Stimulated activated CD8-positive, alpha-beta memory T cell treated with anti-CD3 and anti-CD28 coated beads, Interleukin-2, amount 100 ng/mL, for 48 hours (primary cell): ENCODE measurements at regions not wholly inside any gene's neighbourhood (a gene's known extent, or its start where the extent isn't known, plus 50 kb on each side); places are given as distances from the start of the nearest gene placed in this dataset.

Source experiments
- DNase-seq, 2 donors: peaks; one replicate each; pipeline ENCODE4 v3.0.0-alpha.2; 2020; ENCODE audit warnings: low read depth in 2 of 2

- no peak for DNase-seq
Measured at GRCh38 chr1:4964634-4965345, 310.4 kb downstream of the AJAP1 start.

DNA sequence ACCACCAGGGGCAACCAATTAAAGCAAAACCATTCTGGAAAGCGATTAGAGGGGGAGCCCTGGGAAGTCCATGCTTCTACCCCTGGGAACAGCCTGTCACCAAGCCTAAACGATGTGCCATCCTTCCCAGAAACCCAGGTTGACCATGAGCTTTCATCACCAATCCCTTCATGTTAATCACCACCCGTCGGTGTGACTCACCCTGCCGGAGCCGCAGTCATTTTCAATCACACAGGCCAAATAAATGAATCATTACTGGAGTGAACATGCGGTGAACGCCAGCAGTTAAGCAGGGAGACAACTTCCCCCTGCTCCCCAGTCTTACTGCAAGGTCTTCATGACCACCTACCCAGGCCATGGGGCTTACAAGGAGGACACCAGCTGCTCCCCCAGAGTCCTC lies 308.8 kb downstream of the AJAP1 start:
- no peak for DNase-seq

GRCh38 chr1:4962836-4963235 lies 308.4 kb downstream of the AJAP1 start:
- no peak for DNase-seq

DNA sequence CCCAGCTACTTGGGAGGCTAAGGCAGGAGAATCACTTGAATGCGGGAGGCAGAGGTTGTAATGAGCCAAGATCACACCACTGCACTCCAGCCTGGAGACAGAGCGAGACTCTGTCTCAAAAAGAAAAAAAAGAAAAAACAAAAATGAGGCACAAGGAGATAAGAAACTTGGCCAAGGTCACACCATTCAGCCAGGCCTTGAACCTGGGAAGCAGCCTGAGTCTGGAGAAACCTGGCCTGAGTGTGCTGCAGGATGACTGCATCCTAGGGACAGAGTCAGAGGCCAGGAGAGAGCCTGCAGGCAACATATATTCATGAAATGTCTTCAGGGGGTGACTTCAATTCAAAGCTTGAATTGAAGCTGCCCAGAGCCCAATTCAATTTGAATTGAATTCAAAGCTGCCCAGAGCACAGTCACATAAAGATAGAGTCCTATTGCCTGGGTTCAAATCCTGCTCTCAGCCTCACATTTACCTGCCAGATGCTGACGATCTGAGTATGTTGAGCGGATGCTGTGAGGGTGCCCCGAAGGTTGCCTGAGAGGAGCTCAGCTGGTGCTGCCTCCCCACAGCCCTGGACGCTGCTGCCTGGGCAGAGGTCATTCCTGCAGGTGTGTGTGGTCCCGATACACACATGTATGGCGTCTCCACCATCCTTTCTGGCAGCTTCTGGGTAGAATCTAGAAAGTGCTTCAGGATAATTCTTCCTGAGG lies 307.7 kb downstream of the AJAP1 start:
- no peak for DNase-seq

- no peak for DNase-seq
Measured at GRCh38 chr1:4960782-4961475, 306.5 kb downstream of the AJAP1 start.

- DNase-seq: no peak
Measured at GRCh38 chr1:4960336-4960735, 305.9 kb downstream of the AJAP1 start.

DNA sequence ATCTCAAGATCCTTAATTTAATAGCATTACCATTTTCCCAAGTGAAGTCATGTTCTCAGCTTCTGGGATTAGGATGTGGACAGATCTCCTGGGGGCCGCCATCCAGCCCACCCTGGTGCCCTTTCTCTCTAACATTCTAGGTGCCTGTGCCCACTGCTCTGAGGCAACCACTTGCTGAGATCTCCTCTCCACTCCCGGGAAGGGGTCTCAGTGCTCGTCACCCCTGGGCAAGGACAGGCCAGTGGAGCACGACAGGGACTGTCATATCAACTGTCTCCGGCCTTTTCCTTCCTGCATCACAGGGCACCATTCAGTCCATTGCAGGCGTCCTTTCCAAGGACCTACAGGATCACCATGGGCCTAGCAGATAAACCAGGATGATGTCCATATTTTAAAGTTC lies 304.8 kb downstream of the AJAP1 start:
- no peak for DNase-seq

- DNase-seq: no peak
Measured at GRCh38 chr1:4957027-4957426, 302.6 kb downstream of the AJAP1 start.

GRCh38 chr1:4954392-4954791 lies 300.0 kb downstream of the AJAP1 start:
- no peak for DNase-seq

DNA sequence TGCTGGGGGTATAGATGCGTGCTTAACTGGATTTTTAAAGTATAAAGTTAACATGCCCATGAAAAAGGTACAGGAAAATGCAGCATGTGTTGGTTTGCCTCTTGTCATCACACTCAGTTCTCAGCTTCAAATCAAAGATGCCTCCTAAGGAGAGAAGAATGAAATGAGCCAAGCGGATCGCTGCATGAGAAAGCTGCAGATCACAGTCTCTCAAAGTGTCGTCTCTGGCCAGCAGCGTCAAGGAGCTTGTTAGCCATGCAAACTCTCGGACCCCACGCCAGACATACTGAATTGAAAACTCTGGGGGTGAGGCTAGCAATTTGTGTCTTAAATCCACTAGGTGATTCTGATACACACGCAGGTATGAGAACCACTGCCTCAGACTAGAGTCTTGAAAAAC lies 297.2 kb downstream of the AJAP1 start:
- no peak for DNase-seq

DNA sequence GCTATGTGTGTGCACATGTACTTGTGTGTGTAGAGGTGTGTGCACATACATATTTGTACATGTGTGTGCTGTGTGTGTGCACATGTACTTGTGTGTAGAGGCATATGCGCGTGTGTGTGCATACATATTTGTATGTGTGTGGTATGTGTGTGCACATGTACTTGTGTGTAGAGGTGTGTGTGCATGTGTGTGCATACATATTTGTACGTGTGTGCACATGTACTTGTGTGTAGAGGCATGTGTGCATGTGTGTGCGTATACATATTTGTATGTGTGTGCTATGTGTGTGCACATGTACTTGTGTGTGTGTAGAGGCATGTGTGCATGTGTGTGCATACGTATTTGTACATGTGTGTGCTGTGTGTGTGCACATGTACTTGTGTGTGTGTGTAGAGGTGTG lies 291.9 kb downstream of the AJAP1 start:
- DNase-seq: no peak

DNA sequence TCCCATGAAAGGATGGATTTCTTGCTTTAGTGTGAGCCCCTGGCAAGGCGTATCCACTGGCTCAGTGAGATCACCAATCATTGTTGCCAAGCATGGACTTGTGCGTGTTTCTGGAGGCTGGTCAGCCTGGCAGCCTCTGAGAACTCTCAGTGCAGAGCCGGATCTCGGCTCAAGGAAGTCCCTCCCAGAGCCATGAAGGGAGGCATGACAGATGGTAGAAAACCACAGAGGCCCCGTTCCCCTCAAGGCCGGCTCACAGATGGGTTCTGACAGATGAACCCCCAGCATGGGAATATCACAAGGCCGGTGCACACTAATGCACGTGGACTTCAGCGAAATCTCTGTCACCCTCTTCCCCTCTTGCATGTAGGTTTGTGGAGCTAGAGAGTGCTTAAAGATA lies 290.5 kb downstream of the AJAP1 start:
- no peak for DNase-seq

- DNase-seq: no peak
Measured at GRCh38 chr1:4944072-4944471, 289.7 kb downstream of the AJAP1 start.

- no peak for DNase-seq
Measured at GRCh38 chr1:4939266-4939665, 284.9 kb downstream of the AJAP1 start.

GRCh38 chr1:4937876-4938534 lies 283.6 kb downstream of the AJAP1 start:
- no peak for DNase-seq

GRCh38 chr1:4935807-4936206 lies 281.4 kb downstream of the AJAP1 start:
- DNase-seq: no peak

GRCh38 chr1:4933232-4933631 lies 278.8 kb downstream of the AJAP1 start:
- DNase-seq: no peak

- DNase-seq: no peak
Measured at GRCh38 chr1:4932311-4933030, 278.1 kb downstream of the AJAP1 start.

- DNase-seq: no peak
Measured at GRCh38 chr1:4931486-4931885, 277.1 kb downstream of the AJAP1 start.

DNA sequence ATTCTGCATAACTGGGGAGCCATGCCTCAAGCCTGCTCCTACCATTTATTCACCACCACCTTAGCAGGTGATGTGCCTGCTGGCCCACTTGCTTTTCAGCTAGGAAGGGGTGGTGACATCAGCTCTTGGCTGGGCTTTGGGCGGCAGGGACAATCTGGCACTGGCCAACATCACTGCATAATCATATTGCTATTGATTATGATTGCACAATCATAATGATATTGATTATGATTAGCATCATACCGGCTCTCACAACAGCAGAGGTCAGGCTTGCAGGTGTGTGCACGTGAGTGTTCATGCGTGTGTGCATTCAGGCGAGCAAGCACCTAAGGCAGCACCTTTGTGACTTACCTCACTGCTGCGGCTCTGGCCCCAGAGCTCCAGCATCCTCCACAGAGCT lies 273.8 kb downstream of the AJAP1 start:
- DNase-seq: no peak

DNA sequence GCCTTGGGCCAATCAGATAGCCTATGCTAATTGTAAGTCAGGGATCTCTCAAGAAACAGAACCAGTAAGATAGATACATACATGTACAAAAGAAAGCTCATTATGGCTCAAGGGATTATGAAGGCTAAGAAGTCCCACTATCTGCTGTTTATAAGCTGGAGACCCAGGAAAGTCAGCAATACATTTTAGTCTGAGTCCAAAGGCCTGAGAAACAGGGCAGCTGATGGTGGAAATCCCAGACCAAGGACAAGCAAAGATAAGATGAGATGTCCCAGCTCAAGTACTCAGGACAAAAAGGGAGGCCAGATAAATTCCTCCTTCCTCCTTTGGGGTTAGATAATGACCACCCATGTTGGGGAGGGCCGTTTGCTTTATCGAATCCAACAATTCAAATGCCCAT lies 269.9 kb downstream of the AJAP1 start:
- DNase-seq: no peak

- no peak for DNase-seq
Measured at GRCh38 chr1:4916610-4917009, 262.2 kb downstream of the AJAP1 start.
